ENCODE measurements at regions not wholly inside any gene's neighbourhood (a gene's known extent, or its start where the extent isn't known, plus 50 kb on each side); places are given as distances from the start of the nearest gene placed in this dataset.

- TF ChIP-seq KIAA2018 (CRISPR knock-in tag; IDR thresholded peaks at IDR 0.05; ENCODE audit: borderline replicate concordance) (no peak), SRSF4 (IDR thresholded peaks at IDR 0.05; ENCODE audit: low read depth, low read length, poor library complexity, severe bottlenecking) (no peak), CERS6 (CRISPR knock-in tag; IDR thresholded peaks at IDR 0.05) (no peak), HNRNPUL1 (IDR thresholded peaks at IDR 0.05; ENCODE audit: low read depth, low read length) (no peak), POGK (CRISPR knock-in tag; conservative IDR thresholded peaks at IDR 0.05) (no peak), FUBP1 (CRISPR knock-in tag; IDR thresholded peaks at IDR 0.05; ENCODE audit: borderline replicate concordance) (no peak), ELF4 (CRISPR knock-in tag; IDR thresholded peaks at IDR 0.05; ENCODE audit: borderline replicate concordance) (no peak), RXRB (CRISPR knock-in tag; IDR thresholded peaks at IDR 0.05; ENCODE audit: borderline replicate concordance) (no peak), ATF2 (CRISPR knock-in tag; IDR thresholded peaks at IDR 0.05) (no peak), ZSCAN30 (CRISPR knock-in tag; IDR thresholded peaks at IDR 0.05) (no peak), ATAD3A (CRISPR knock-in tag; IDR thresholded peaks at IDR 0.05) (no peak), PBX3 (CRISPR knock-in tag; IDR thresholded peaks at IDR 0.05; ENCODE audit: borderline replicate concordance) (no peak), ZSCAN29 (CRISPR knock-in tag; conservative IDR thresholded peaks at IDR 0.05) (no peak), ZNF720 (CRISPR knock-in tag; IDR thresholded peaks at IDR 0.05) (no peak)
Measured at GRCh38 chr10:128887856-128888255, 579.2 kb upstream of the MGMT start (continued).

All from HepG2 (cell line).